H9 (cell line): ENCODE measurements at regions not wholly inside any gene's neighbourhood (a gene's known extent, or its start where the extent isn't known, plus 50 kb on each side); places are given as distances from the start of the nearest gene placed in this dataset.

ENCODE experiments used
- DNase-seq: peaks from one replicate; pipeline ENCODE4 v3.0.0-alpha.2; 2017
- H2AFZ ChIP-seq: one replicate; pipeline ENCODE4 v1.6.1; 2013; ENCODE audit warnings: mild to moderate bottlenecking, low read length, control low read depth, moderate library complexity
- H2AK5ac ChIP-seq: 2 replicates; pipeline ENCODE4 v1.6.1; 2013; ENCODE audit warnings: low read length, control low read depth, mixed read lengths; ENCODE audit not compliant: insufficient read length
- H2BK120ac ChIP-seq: one replicate; pipeline ENCODE4 v1.6.1; 2013; ENCODE audit warnings: low read depth, mild to moderate bottlenecking, low read length, control low read depth, inconsistent platforms; ENCODE audit not compliant: poor library complexity, severe bottlenecking
- H2BK12ac ChIP-seq: 2 replicates; pipeline ENCODE4 v1.6.1; 2013; ENCODE audit warnings: low read length, control low read depth, mixed read lengths, low read depth; ENCODE audit not compliant: insufficient read length
- H2BK15ac ChIP-seq: 2 replicates; pipeline ENCODE4 v1.6.1; 2013; ENCODE audit warnings: low read depth, low read length, control low read depth
- H2BK20ac ChIP-seq: one replicate; pipeline ENCODE4 v1.6.1; 2013; ENCODE audit warnings: low read depth, mild to moderate bottlenecking, low read length, control low read depth, inconsistent platforms; ENCODE audit not compliant: poor library complexity, severe bottlenecking
- H2BK5ac ChIP-seq: 2 replicates; pipeline ENCODE4 v1.6.1; 2013; ENCODE audit warnings: low read length, control low read depth, mixed read lengths; ENCODE audit not compliant: insufficient read length
- H3K14ac ChIP-seq: 2 replicates; pipeline ENCODE4 v1.6.1; 2013; ENCODE audit warnings: low read length, control low read depth; ENCODE audit not compliant: insufficient read depth
- H3K18ac ChIP-seq: 2 replicates; pipeline ENCODE4 v1.6.1; 2013; ENCODE audit warnings: low read depth, mild to moderate bottlenecking, mixed read lengths, low read length, control low read depth; ENCODE audit not compliant: insufficient read length
- H3K23ac ChIP-seq: 2 replicates; pipeline ENCODE4 v1.6.1; 2013; ENCODE audit warnings: low read length, control low read depth, mixed read lengths, low read depth; ENCODE audit not compliant: insufficient read length
- H3K23me2 ChIP-seq: 2 replicates; pipeline ENCODE4 v1.6.1; 2013; ENCODE audit warnings: low read depth, mild to moderate bottlenecking, mixed read lengths, low read length, control low read depth; ENCODE audit not compliant: insufficient read length, poor library complexity, severe bottlenecking
- H3K27ac ChIP-seq: 2 replicates; pipeline ENCODE4 v1.5.1; 2013; ENCODE audit warnings: low read length, control low read depth, mixed read lengths, low read depth; ENCODE audit not compliant: insufficient read length
- H3K27me3 ChIP-seq: 2 replicates; pipeline ENCODE4 v1.6.1; 2013; ENCODE audit warnings: low read length, control low read depth, inconsistent platforms; ENCODE audit not compliant: insufficient read depth
- H3K4ac ChIP-seq: 2 replicates; pipeline ENCODE4 v1.6.1; 2013; ENCODE audit warnings: low read depth, mild to moderate bottlenecking, control low read depth, inconsistent platforms, low read length, moderate library complexity
- H3K4me1 ChIP-seq: 2 replicates; pipeline ENCODE4 v1.6.1; 2013; ENCODE audit warnings: low read length, control low read depth, inconsistent platforms; ENCODE audit not compliant: insufficient read depth
- H3K4me2 ChIP-seq: 2 replicates; pipeline ENCODE4 v1.6.1; 2013; ENCODE audit warnings: low read length, control low read depth, mixed read lengths; ENCODE audit not compliant: insufficient read length, insufficient read depth
- H3K56ac ChIP-seq: 2 replicates; pipeline ENCODE4 v1.6.1; 2013; ENCODE audit warnings: low read depth, mild to moderate bottlenecking, mixed read lengths, low read length, control low read depth; ENCODE audit not compliant: insufficient read length
- H3K79me1 ChIP-seq: 2 replicates; pipeline ENCODE4 v1.6.1; 2013; ENCODE audit warnings: low read depth, mild to moderate bottlenecking, moderate library complexity, low read length, control low read depth, inconsistent platforms; ENCODE audit not compliant: insufficient read depth, poor library complexity, severe bottlenecking
- H3K79me2 ChIP-seq: 2 replicates; pipeline ENCODE4 v1.6.1; 2013; ENCODE audit warnings: low read length, control low read depth, inconsistent platforms; ENCODE audit not compliant: insufficient read depth
- H3K9ac ChIP-seq: 2 replicates; pipeline ENCODE4 v1.6.1; 2013; ENCODE audit warnings: low read length, control low read depth, mixed read lengths; ENCODE audit not compliant: insufficient read length; ENCODE audit errors: extremely low read depth
- H3K9me3 ChIP-seq: one replicate; pipeline ENCODE4 v1.6.1; 2013; ENCODE audit warnings: low read depth, low read length, inconsistent platforms; ENCODE audit not compliant: control insufficient read depth
- H3T11ph ChIP-seq: one replicate; pipeline ENCODE4 v1.6.1; 2013; ENCODE audit warnings: mild to moderate bottlenecking, low read length, control low read depth, inconsistent platforms
- H4K20me1 ChIP-seq: one replicate; pipeline ENCODE4 v1.6.1; 2013; ENCODE audit not compliant: control insufficient read depth, insufficient read length, insufficient read depth
- H4K5ac ChIP-seq: 2 replicates; pipeline ENCODE4 v1.6.1; 2013; ENCODE audit warnings: low read depth, mild to moderate bottlenecking, mixed read lengths, low read length, control low read depth; ENCODE audit not compliant: insufficient read length
- H4K8ac ChIP-seq: replicated peaks from 2 replicates; pipeline ENCODE4 v1.6.1; 2013; ENCODE audit warnings: low read length, control low read depth, mixed read lengths, low read depth; ENCODE audit not compliant: insufficient read length
- H4K91ac ChIP-seq: 2 replicates; pipeline ENCODE4 v1.6.1; 2013; ENCODE audit warnings: low read depth, mild to moderate bottlenecking, moderate library complexity, mixed read lengths, low read length, control low read depth; ENCODE audit not compliant: insufficient read length
- H3K27ac Mint-ChIP-seq, 3 experiments: 2 replicates in 2 of 3; 3 replicates in 1 of 3; pipeline ENCODE4 v1.8.0; 2020 to 2021; ENCODE audit warnings: mixed read lengths in 3 of 3, mild to moderate bottlenecking in 1 of 3, moderate library complexity in 1 of 3
- H3K27me3 Mint-ChIP-seq: 2 replicates; pipeline ENCODE4 v1.8.0; 2021; ENCODE audit warnings: low read depth, mild to moderate bottlenecking, moderate library complexity, mixed read lengths
- H3K36me3 Mint-ChIP-seq, 3 experiments: 2 replicates in 2 of 3; 3 replicates in 1 of 3; pipeline ENCODE4 v1.8.0; 2020 to 2021; ENCODE audit warnings: low read depth in 3 of 3, mixed read lengths in 3 of 3; ENCODE audit not compliant: insufficient read depth in 1 of 3
- H3K4me1 Mint-ChIP-seq, 2 experiments: 2 replicates each; pipeline ENCODE4 v1.8.0; 2020; ENCODE audit warnings: mixed read lengths in 2 of 2
- H3K4me3 Mint-ChIP-seq, 2 experiments: 2 replicates in 1 of 2; 3 replicates in 1 of 2; pipeline ENCODE4 v1.8.0; 2020 to 2021; ENCODE audit warnings: mild to moderate bottlenecking in 2 of 2, mixed read lengths in 2 of 2, moderate library complexity in 1 of 2
- H3K9me3 Mint-ChIP-seq, 2 experiments: 2 replicates in 1 of 2; 3 replicates in 1 of 2; pipeline ENCODE4 v1.8.0; 2020; ENCODE audit warnings: mild to moderate bottlenecking in 2 of 2, mixed read lengths in 2 of 2, moderate library complexity in 1 of 2
- CTCF ChIP-seq: fragments of 200-600 bp; sonication (generic); conservative IDR thresholded peaks from 3 replicates; pipeline ENCODE4 v1.8.0; 2021; ENCODE audit warnings: antibody characterized with exemption, mild to moderate bottlenecking
- WGBS: extraction: QIAGEN DNeasy Blood & Tissue Kit; methylation state at CpG from one replicate; pipeline ENCODE4 v1.1.7; 2013; ENCODE audit warnings: missing lambda C conversion rate, low lambda C conversion rate, mixed read lengths; ENCODE audit not compliant: insufficient read length; ENCODE audit errors: extremely low coverage; 5-methylcytosine and 5-hydroxymethylcytosine counted together

DNA sequence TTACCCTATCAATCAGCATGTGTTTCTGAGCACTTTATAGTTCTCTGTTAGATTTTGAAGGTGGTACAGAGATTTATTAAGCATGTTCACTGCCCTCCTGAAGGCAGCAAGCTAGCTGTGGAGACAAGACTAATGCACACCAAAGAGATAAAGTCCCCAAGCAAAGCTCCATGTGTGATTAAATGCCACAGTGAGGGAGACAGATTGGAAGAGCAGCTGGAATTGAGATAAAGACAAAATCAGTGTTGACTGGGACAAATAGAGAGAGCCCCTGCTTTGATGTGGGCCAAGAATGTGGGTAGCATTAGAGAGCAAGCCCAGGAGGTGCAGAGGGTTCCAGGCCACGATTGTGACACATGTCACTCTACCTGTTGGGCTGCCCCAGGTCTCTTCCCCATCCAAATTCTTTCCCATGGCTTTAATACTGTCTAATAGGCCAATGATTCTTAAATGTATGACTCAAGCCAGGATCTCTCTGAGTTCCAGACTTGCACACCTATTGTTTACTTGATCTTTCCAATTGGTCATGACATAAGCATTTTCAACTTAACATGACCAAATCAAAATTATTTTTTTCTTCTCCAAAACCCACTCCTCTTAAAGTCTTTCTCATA is 60.1 kb upstream of the ZC3H12C start:
- H3K27me3 ChIP-seq: no peaks in the 10 kb centered on the region
- no peak overlapping the region for H3K4ac ChIP-seq
- H4K20me1 ChIP-seq: no peaks in the 10 kb centered on the region
- no peak overlapping the region for H4K5ac ChIP-seq
- no peak overlapping the region for H3K18ac ChIP-seq
- no peak overlapping the region for H2BK12ac ChIP-seq
- H3K79me1 ChIP-seq: no peaks in the 10 kb centered on the region
- H3K23ac ChIP-seq: no peak overlapping the region
- no peak overlapping the region for H3K27ac ChIP-seq
- H4K91ac ChIP-seq: no peak overlapping the region
- no peaks in the 10 kb centered on the region for H3K9me3 Mint-ChIP-seq
- no peak for DNase-seq
- no peak overlapping the region for H3K9ac ChIP-seq
- no CpG with 5 or more reads among the region's 1 CpG for WGBS
- no peaks in the 10 kb centered on the region for H3K9me3 ChIP-seq
- H3K56ac ChIP-seq: no peak overlapping the region
- H2BK20ac ChIP-seq: no peak overlapping the region
- H2BK15ac ChIP-seq: no peak overlapping the region
- H3K27ac Mint-ChIP-seq: peak overlapping the region in 2 of 3 experiments; percentile 8 to 63; a peak in 1 of 7 replicates
- no peak overlapping the region for H2AFZ ChIP-seq
- TF ChIP-seq CTCF: no peak
- H3K4me3 Mint-ChIP-seq: no peak overlapping the region
- no peak overlapping the region for H3K4me2 ChIP-seq
- H3K36me3 Mint-ChIP-seq: no peaks in the 10 kb centered on the region; a peak in 1 of 7 replicates
- no peak overlapping the region for H2BK5ac ChIP-seq
- no peak overlapping the region for H2BK120ac ChIP-seq
- no peak overlapping the region for H4K8ac ChIP-seq
- H3K27me3 Mint-ChIP-seq: no peaks in the 10 kb centered on the region
- H3K14ac ChIP-seq: no peak overlapping the region
- H3T11ph ChIP-seq: no peak overlapping the region
- no peaks in the 10 kb centered on the region; a peak in 1 of 4 replicates for H3K4me1 Mint-ChIP-seq
- H3K4me1 ChIP-seq: no peaks in the 10 kb centered on the region; the same call in 1 of the 2 replicates
- H2AK5ac ChIP-seq: no peak overlapping the region
- no peaks in the 10 kb centered on the region for H3K23me2 ChIP-seq
- H3K79me2 ChIP-seq: no peaks in the 10 kb centered on the region
